ENCODE measurements at regions not wholly inside any gene's neighbourhood (a gene's known extent, or its start where the extent isn't known, plus 50 kb on each side); places are given as distances from the start of the nearest gene placed in this dataset.
"Not testable (repeated sequence)": the region's sequence is repeated elsewhere in the genome, so short reads cannot be mapped to it uniquely, and the experiment has no call there.

- DNase-seq, result no peak
Observed at GRCh38 chr6:170146640-170147039, 144.2 kb downstream of the DLL1 start.

GRCh38 chr6:170146131-170146530 is 144.7 kb downstream of the DLL1 start:
- not testable (repeated sequence) for DNase-seq

- not testable (repeated sequence) for DNase-seq
Observed at GRCh38 chr6:170145716-170146115, 145.2 kb downstream of the DLL1 start.

GRCh38 chr6:170145272-170145592 is 145.6 kb downstream of the DLL1 start:
- no peak for DNase-seq

GRCh38 chr6:170144571-170145271 is 146.2 kb downstream of the DLL1 start:
- DNase-seq, result no peak

- no peak for DNase-seq
Observed at GRCh38 chr6:170143401-170144150, 147.3 kb downstream of the DLL1 start.

- no peak for DNase-seq
Observed at GRCh38 chr6:170142559-170142958, 148.3 kb downstream of the DLL1 start.

GRCh38 chr6:170141061-170141460 is 149.8 kb downstream of the DLL1 start:
- DNase-seq, result not testable (repeated sequence)

- no peak for DNase-seq
Observed at GRCh38 chr6:170140129-170140528, 150.7 kb downstream of the DLL1 start.

GRCh38 chr6:170139531-170139930 is 151.3 kb downstream of the DLL1 start:
- no peak for DNase-seq

GRCh38 chr6:170139046-170139445 is 151.8 kb downstream of the DLL1 start:
- DNase-seq, result not testable (repeated sequence)

GRCh38 chr6:170137911-170138910 is 152.7 kb downstream of the DLL1 start:
- no peak for DNase-seq

GRCh38 chr6:170137176-170137891 is 153.5 kb downstream of the DLL1 start:
- DNase-seq, result no peak

- no peak for DNase-seq
Observed at GRCh38 chr6:170136541-170137175, 154.2 kb downstream of the DLL1 start.

- no peak for DNase-seq
Observed at GRCh38 chr6:170135821-170136471, 154.9 kb downstream of the DLL1 start.

GRCh38 chr6:170135461-170135820 is 155.4 kb downstream of the DLL1 start:
- no peak for DNase-seq

GRCh38 chr6:170134471-170135440 is 156.1 kb downstream of the DLL1 start:
- no peak for DNase-seq

- DNase-seq, result no peak
Observed at GRCh38 chr6:170134031-170134470, 156.8 kb downstream of the DLL1 start.

- DNase-seq, result no peak
Observed at GRCh38 chr6:170132561-170132991, 158.3 kb downstream of the DLL1 start.

GRCh38 chr6:170132011-170132521 is 158.8 kb downstream of the DLL1 start:
- no peak for DNase-seq

All from NCI-H1694 (cell line).